GM12872 (cell line): ENCODE measurements at regions not wholly inside any gene's neighbourhood (a gene's known extent, or its start where the extent isn't known, plus 50 kb on each side); places are given as distances from the start of the nearest gene placed in this dataset.

Experiments
- CTCF ChIP-seq: IDR thresholded peaks from 3 replicates; pipeline ENCODE4 v1.5.1; 2011; ENCODE audit warnings: low read depth, mild to moderate bottlenecking, low read length, moderate library complexity; ENCODE audit not compliant: insufficient read depth

- TF ChIP-seq CTCF, result no peak
Measured at GRCh38 chr17:34141590-34141989, 113.5 kb upstream of the CCL2 start.

- TF ChIP-seq CTCF, result no peak
Measured at GRCh38 chr17:34143430-34143829, 111.7 kb upstream of the CCL2 start.

- TF ChIP-seq CTCF, result peak; percentile 94
Measured at GRCh38 chr17:34146440-34147043, 108.5 kb upstream of the CCL2 start.

GRCh38 chr17:34151102-34151501 is 104.0 kb upstream of the CCL2 start:
- TF ChIP-seq CTCF, result no peak

- no peak for TF ChIP-seq CTCF
Measured at GRCh38 chr17:34153991-34154390, 101.1 kb upstream of the CCL2 start.

GRCh38 chr17:34154961-34155730 is 99.9 kb upstream of the CCL2 start:
- TF ChIP-seq CTCF, result no peak

GRCh38 chr17:34155947-34156346 is 99.1 kb upstream of the CCL2 start:
- no peak for TF ChIP-seq CTCF
